ENCODE measurements at regions not wholly inside any gene's neighbourhood (a gene's known extent, or its start where the extent isn't known, plus 50 kb on each side); places are given as distances from the start of the nearest gene placed in this dataset.

- TF ChIP-seq CTCF (IDR thresholded peaks at IDR 0.05) (no peak), POLR2A (IDR thresholded peaks at IDR 0.05) (no peak)
Observed at GRCh38 chr22:48949375-48950149, 878.1 kb downstream of the BRD1 start.

Data from adrenal gland (tissue), 5 donors.